Fibroblast of mammary gland (primary cell): ENCODE measurements at regions not wholly inside any gene's neighbourhood (a gene's known extent, or its start where the extent isn't known, plus 50 kb on each side); places are given as distances from the start of the nearest gene placed in this dataset.
A peak's percentile ranks its signal among the peaks of the same experiment; 100 is the strongest.

ENCODE experiments used
- DNase-seq: peaks from one replicate; pipeline ENCODE4 v3.0.0-alpha.2; 2010; ENCODE audit warnings: low read depth
- H3K4me3 ChIP-seq: 2 replicates; pipeline ENCODE4 v1.5.1; 2011; ENCODE audit warnings: low read depth, mild to moderate bottlenecking, low read length, moderate library complexity; ENCODE audit not compliant: control insufficient read depth
- CTCF ChIP-seq: conservative IDR thresholded peaks from 2 replicates; pipeline ENCODE4 v1.5.1; 2011; ENCODE audit warnings: low read depth, low read length, inconsistent platforms; ENCODE audit not compliant: control insufficient read depth, insufficient read depth

GRCh38 chr1:200250469-200250868 lies 159.4 kb downstream of the ZNF281 start:
- TF ChIP-seq CTCF: no peak
- no peak overlapping the region for H3K4me3 ChIP-seq
- no peak for DNase-seq

GRCh38 chr1:200248541-200248940 lies 161.3 kb downstream of the ZNF281 start:
- no peak for TF ChIP-seq CTCF
- no peak for DNase-seq

GRCh38 chr1:200247518-200247917 lies 162.3 kb downstream of the ZNF281 start:
- DNase-seq: no peak
- TF ChIP-seq CTCF: no peak
- H3K4me3 ChIP-seq: no peak overlapping the region

More at GRCh38 chr1:200248541-200248940, 161.3 kb downstream of the ZNF281 start:
- no peak overlapping the region for H3K4me3 ChIP-seq

- H3K4me3 ChIP-seq: no peak overlapping the region
- no peak for TF ChIP-seq CTCF
- peak; percentile 54 for DNase-seq
These were observed 164.4 kb downstream of the ZNF281 start for GRCh38 chr1:200245473-200245872.

GRCh38 chr1:200243042-200243437 lies 166.8 kb downstream of the ZNF281 start:
- no peak for TF ChIP-seq CTCF
- no peak overlapping the region for H3K4me3 ChIP-seq
- DNase-seq: no peak

- DNase-seq: no peak
- no peak overlapping the region for H3K4me3 ChIP-seq
- TF ChIP-seq CTCF: no peak
These were observed 167.5 kb downstream of the ZNF281 start for GRCh38 chr1:200242110-200243041.
